ENCODE measurements at regions not wholly inside any gene's neighbourhood (a gene's known extent, or its start where the extent isn't known, plus 50 kb on each side); places are given as distances from the start of the nearest gene placed in this dataset.

- TF ChIP-seq CTCF (IDR thresholded peaks at IDR 0.05): no peak
- no peak for TF ChIP-seq POLR2A (IDR thresholded peaks at IDR 0.05)
These were observed 239.1 kb downstream of the LRRN1 start for GRCh38 chr3:4038351-4038750.
